ENCODE measurements at regions not wholly inside any gene's neighbourhood (a gene's known extent, or its start where the extent isn't known, plus 50 kb on each side); places are given as distances from the start of the nearest gene placed in this dataset.
A peak's percentile ranks its signal among the peaks of the same experiment; 100 is the strongest.

DNA sequence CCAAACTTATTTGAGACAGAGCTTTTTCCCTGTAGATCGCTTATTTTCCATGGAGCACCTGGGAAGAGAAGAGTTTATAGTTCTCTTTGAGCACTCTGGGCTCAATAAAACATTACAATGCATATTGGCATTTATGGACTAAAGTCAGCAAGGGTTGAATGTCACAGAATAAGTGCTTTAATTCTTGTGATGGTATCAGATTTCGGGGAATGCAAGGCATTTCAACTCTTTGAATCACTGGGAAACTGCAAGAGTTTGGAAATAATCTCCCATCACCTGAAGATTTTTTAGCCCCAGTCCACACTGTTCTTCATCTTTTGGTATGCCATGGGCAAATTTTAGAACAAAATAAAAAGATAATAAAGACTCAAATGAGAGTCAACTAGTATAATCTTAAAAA lies 111.5 kb upstream of the WDFY3 start:
- intact Hi-C loops (cut with DNase I): no loop called here
- no peaks in the 10 kb centered on the region for H3K27me3 ChIP-seq
- no peaks in the 10 kb centered on the region for H3K4me1 ChIP-seq
- no peak overlapping the region for H3K27ac ChIP-seq
- DNase-seq (no peak), ATAC-seq (no peak)
- H3K9me3 ChIP-seq: no peaks in the 10 kb centered on the region
- 44% methylated on average over 2 of the region's 2 CpGs for WGBS (ENCODE audit: insufficient coverage, low coverage, low lambda C conversion rate, missing lambda C conversion rate)
- no peak overlapping the region for H3K4me3 ChIP-seq
- TF ChIP-seq CTCF (IDR thresholded peaks at IDR 0.05) (no peak), POLR2A (IDR thresholded peaks at IDR 0.05) (no peak)
- H3K36me3 ChIP-seq: no peaks in the 10 kb centered on the region

GRCh38 chr4:85081196-85081595 lies 114.7 kb upstream of the WDFY3 start:
- intact Hi-C loops (cut with DNase I): loop anchor here in 1 of 2 donors (10.0 kb wide), 1 partner anchor 674 kb away; no protein-coding TSS in a partner anchor
- Histone ChIP-seq H3K36me3 (no peaks in the 10 kb centered on the region), H3K27ac (no peak overlapping the region), H3K27me3 (no peaks in the 10 kb centered on the region), H3K4me1 (no peaks in the 10 kb centered on the region), H3K4me3 (no peak overlapping the region), H3K9me3 (no peaks in the 10 kb centered on the region)
- no peak for ATAC-seq
- TF ChIP-seq POLR2A (IDR thresholded peaks at IDR 0.05) (no peak), CTCF (IDR thresholded peaks at IDR 0.05) (no peak)
- no peak for DNase-seq
- 15% methylated on average over 1 of the region's 1 CpG for WGBS (ENCODE audit: insufficient coverage, low coverage, low lambda C conversion rate, missing lambda C conversion rate)

- no peak for DNase-seq
Observed at GRCh38 chr4:85084371-85085094, 118.0 kb upstream of the WDFY3 start.

GRCh38 chr4:85086721-85087120 lies 120.2 kb upstream of the WDFY3 start:
- Histone ChIP-seq H3K36me3 (no peaks in the 10 kb centered on the region), H3K4me1 (no peaks in the 10 kb centered on the region), H3K27me3 (no peaks in the 10 kb centered on the region), H3K4me3 (no peak overlapping the region), H3K27ac (no peak overlapping the region), H3K9me3 (no peaks in the 10 kb centered on the region)
- DNase-seq (no peak), ATAC-seq (no peak)
- TF ChIP-seq CTCF (IDR thresholded peaks at IDR 0.05) (no peak), POLR2A (IDR thresholded peaks at IDR 0.05) (no peak)
- WGBS (ENCODE audit: insufficient coverage, low coverage, low lambda C conversion rate, missing lambda C conversion rate): 46% methylated on average over 2 of the region's 2 CpGs
- intact Hi-C loops (cut with DNase I): loop anchor here in 1 of 2 donors (10.0 kb wide), 1 partner anchor 668 kb away; no protein-coding TSS in a partner anchor

More at GRCh38 chr4:85084371-85085094, 118.0 kb upstream of the WDFY3 start:
- no peak overlapping the region for H3K4me3 ChIP-seq
- 7% methylated on average over 3 of the region's 3 CpGs for WGBS (ENCODE audit: insufficient coverage, low coverage, low lambda C conversion rate, missing lambda C conversion rate)
- H3K36me3 ChIP-seq: no peaks in the 10 kb centered on the region
- TF ChIP-seq CTCF (IDR thresholded peaks at IDR 0.05): peak; percentile 53 to 70 (median 68)
- TF ChIP-seq POLR2A (IDR thresholded peaks at IDR 0.05): no peak
- H3K9me3 ChIP-seq: no peaks in the 10 kb centered on the region
- no peak overlapping the region for H3K27ac ChIP-seq
- no peaks in the 10 kb centered on the region for H3K4me1 ChIP-seq
- no peaks in the 10 kb centered on the region for H3K27me3 ChIP-seq
- ATAC-seq: peak; percentile 75 to 82 (median 78)
- intact Hi-C loops (cut with DNase I): loop anchor here in 1 of 2 donors (10.0 kb wide), 1 partner anchor 670 kb away; no protein-coding TSS in a partner anchor

Measured in right lobe of liver (tissue), 6 donors.